HG03571 (cell line): ENCODE measurements at regions not wholly inside any gene's neighbourhood (a gene's known extent, or its start where the extent isn't known, plus 50 kb on each side); places are given as distances from the start of the nearest gene placed in this dataset.
"Not testable (repeated sequence)": the region's sequence is repeated elsewhere in the genome, so short reads cannot be mapped to it uniquely, and the experiment has no call there.

Experiments used
- ATAC-seq: cut with Tn5 transposase; IDR thresholded peaks from one replicate; pipeline ENCODE4 v1.9.1; 2021; ENCODE audit not compliant: unreplicated experiment

DNA sequence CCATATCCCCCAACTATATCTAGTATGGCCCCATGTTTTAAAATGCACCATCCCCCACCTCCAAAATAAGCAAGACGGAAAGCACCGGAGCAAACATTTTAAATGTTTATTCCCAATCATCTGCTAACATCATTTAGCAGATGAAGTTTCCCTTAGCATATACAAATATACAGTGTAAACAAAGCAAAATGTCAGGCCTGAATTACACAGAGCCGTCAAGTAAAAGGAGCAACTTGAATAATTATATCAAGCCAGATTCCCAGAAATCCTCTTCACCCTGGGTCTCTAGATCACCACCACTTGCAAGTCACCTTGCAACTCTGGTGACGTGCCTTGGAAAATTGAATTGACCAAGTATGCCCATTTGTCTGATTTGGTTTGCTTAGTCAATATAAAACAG lies 91.6 kb upstream of the COL1A2 start:
- no peak for ATAC-seq

DNA sequence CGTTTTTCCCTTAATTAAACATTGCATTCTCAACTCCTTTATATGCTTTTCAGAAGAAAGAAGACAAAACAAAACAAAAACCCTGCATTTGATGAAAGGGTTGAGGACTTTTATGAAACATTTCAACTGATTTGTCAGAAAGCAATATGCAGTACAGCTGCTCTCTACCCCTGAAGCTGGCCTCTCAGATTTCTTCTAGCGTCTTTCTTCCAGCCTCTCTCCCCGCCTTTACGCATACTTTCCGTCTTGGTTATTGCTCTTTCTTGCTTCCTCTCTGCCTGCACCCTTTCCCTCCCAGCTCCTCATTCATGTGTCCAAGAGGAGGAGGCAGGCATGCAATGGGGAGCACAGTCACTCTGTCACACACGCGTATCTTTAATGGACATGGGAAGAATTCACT lies 91.0 kb upstream of the COL1A2 start:
- no peak for ATAC-seq

DNA sequence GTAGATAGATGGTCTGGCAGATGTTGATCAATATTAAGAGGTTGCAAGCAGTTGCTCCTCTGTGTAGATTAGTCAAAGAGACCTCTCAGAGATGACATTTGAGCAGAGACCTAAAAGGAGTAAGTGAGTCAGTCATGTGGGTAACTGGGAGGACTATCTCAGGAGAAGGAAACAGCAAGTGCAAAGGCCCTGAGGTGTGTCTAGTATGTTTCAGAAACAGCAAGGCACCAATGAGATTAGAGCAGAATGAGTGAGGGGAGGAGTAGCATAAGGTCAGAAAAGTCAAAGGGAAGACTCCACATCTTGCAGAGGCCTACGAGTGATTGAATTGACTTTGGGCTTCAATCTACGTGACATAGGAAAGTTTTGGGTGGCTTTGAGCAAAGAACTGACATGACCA lies 89.8 kb upstream of the COL1A2 start:
- ATAC-seq, result no peak

DNA sequence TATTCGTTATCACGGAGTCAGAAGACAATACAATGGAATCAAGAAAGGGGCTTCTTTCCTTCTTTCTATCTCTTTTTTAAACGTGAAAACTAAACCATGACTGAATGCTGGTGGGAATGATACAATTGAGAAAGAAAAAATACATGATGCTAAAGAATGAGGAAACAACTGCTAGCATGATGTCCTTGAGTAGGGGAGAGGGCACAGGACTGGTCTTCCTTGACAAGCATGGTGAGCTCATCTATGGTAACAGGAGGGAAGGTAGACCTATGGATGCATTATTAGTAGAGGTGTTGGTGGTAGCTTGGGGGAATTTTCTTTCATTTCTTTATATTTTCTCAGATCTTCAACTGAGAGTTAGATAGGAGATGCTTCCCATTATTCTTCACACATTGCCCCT lies 88.9 kb upstream of the COL1A2 start:
- ATAC-seq, result no peak

DNA sequence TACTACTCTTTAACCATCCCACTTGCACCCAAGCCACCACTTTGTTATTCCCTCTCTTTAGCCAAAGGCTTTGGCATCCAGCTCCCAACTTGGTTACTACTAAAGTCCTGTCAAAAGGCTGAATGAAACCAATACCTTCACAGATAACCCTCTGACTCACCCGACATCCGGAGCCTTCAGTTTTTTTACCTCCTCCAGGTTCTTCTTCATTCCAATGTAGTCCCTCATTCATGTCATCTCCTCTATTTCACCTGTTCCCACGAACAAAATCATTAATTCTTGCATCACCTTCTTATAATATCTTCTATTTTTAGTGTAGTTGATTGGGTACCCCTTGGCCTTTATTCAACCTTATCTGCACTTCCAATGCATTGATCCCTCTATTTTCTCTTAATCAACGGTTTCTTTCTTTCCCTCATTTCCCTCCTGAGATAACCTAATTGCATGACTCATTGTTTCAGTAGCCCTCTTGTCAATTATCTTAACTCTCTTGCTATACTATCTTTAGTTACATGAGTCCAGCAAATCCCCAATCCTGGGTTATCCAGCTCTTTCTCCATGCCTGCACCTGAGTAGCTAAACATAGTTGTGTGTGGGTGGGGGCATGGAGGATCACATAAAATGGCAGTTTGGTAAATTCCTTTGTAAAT lies 87.2 kb upstream of the COL1A2 start:
- ATAC-seq, result no peak

DNA sequence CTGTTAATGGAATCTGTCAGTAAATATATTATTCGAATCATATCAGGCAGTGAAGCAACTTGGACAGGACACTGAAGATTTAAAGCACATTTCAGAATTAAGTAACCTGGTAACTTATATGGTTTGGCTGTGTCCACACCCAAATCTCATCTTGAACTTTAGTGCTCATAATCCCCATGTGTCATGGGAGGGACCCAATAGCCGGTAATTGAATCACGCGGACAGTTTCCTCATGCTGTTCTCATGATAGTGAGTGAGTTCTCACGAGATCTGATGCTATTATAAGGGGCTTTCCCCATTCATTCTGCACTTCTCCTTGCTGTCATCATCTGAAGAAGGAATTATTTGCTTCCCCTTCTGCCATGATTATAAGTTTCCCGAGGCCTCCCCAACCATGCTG lies 83.2 kb upstream of the COL1A2 start:
- no peak for ATAC-seq

DNA sequence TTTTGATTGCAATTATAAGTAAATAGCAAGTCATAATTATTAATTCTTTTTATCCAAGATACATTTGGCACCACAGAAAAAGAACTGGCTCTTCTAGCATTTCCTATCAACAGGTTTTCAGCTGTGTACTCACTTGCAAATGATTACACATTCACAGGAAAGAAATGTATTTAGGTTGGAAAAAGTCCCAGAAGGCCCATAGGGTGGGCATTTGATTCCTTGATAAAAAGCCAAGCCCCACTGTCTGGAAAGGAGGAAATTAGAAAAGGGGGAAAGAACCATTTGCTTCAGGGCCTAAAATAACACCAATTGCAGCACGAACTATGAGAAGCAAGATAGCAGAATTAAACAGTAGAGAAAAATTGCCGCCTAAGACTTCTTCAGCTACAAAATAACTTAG lies 80.8 kb upstream of the COL1A2 start:
- ATAC-seq, result no peak

DNA sequence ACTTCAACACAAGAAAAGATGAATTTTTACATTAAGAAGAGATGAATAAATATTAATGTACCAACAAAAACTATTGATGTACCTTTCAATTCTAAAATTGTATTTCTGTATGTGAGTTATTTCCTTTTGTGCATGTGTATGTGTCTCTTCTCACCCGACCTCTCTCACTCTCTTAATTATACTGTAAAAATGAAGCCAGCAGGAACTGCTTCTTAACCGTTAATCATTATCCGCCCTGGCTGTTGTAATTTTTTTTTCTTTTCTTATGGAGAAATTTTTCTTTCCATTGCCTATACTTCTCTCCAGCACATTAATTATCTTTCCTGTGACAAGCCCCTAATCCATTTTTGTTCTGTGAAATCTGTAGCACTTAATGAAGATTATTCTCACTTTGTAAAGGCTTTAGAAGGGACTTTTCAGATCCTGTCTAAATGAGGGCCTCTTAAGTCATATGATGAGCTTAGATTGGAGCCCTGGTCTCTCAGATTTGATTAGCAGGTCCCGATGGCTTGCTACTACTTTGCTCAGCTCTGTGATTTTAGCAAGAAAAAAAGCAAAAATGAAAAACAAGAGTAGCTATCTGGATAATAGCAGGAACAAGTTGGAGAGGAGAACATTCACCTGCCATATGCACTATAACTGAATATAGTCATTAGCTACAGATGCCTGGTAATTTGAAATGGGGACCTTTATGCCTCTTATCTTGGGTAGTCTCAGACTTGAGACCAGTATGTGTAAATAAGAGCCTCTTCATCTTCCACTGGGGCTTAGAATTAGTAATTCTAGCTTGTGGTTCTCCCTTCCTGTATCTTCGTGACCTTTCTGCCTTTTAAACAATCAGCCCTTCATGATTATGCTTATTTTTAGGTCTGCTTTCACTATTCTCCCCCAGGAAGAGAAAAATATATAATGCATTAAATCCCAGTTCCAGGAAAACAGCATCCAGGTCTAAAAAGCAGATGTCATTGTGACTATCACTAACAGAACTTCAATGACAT lies 80.0 kb upstream of the COL1A2 start:
- no peak for ATAC-seq

DNA sequence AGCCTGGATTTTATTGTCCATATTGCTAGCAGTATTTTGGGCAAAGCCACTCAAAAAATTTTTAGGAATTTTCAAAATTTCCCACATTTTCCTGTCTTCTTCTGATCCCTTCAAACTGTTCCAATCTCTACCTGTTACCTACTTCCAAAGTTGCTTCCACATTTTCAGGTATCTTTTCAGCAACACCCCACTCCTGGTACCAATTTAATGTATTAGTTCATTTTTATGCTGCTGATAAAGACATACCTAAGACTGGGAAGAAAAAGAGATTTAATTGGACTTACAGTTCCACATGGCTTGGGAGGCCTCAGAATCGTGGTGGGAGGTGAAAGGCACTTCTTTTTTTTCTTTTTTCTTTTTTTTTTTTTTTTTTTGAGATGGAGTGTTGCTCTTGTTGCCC lies 73.6 kb upstream of the COL1A2 start:
- ATAC-seq, result not testable (repeated sequence)

DNA sequence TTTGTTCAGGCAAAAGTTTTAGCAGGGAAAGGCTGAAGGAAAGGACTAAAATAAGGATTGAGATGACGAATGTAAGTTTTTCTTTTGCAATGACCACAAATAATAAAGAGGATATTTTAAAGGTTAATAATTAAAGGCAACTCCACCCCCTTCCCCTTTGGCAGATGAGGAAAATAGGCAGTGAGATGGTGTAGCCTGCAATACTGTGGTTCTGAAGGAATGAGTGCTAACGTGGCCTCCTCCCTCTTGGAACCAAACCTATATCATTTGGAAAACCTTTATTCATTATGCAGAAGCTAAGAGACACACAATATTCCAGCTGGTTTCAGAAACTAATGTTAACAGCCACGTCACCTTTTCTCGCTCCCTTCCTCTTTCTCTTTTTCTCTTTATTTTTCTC lies 70.9 kb upstream of the COL1A2 start:
- ATAC-seq, result no peak

DNA sequence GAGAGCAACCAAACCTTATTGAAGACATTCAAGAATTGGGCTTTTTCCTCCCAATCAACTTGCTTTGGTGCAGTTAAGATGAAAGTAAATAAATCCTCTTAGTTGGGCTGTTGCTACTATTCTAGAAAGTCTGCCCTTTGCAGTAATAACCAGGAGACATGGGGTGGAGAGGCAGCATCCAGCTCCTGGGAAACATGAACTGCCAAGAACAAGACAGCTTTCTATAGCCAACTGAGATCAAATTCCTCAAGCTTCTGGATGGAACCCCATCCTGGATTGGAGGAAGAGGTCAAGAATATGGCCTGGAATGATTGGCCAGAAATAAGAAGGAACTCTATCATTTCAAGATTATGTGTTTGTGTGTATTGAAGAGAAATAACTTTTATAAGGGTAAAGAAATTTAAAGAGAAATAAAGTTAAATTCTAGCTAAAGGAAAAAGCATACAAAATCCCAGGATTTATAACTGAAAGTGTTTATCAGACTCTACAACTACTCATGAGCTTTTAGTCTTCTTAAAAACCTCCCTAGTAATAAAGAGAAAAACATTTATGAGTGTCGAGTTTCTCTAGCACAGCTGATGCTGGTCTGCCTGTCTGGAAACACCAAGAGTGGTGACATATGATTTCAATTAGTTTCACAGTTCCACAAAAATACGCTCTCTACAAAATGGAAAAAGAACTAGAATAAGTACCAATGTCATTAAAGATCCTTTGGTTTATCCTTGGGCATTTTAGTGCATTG lies 70.1 kb upstream of the COL1A2 start:
- no peak for ATAC-seq

DNA sequence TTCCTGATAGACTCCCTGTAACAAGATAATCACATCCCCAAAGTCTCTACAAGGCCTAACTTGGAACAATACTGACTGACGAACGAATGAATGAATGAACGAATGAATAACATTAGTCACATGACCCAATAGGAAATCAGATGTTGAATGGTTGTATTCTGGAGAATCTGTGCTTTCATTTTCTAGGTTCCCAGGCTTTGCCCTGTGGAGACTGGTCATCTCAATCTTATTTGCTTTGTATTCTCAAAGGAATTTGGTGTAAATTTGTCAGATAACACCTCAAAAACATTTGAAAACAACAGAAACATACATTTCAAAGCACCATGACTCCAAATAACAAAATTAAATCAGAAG lies 69.6 kb upstream of the COL1A2 start:
- ATAC-seq, result no peak

DNA sequence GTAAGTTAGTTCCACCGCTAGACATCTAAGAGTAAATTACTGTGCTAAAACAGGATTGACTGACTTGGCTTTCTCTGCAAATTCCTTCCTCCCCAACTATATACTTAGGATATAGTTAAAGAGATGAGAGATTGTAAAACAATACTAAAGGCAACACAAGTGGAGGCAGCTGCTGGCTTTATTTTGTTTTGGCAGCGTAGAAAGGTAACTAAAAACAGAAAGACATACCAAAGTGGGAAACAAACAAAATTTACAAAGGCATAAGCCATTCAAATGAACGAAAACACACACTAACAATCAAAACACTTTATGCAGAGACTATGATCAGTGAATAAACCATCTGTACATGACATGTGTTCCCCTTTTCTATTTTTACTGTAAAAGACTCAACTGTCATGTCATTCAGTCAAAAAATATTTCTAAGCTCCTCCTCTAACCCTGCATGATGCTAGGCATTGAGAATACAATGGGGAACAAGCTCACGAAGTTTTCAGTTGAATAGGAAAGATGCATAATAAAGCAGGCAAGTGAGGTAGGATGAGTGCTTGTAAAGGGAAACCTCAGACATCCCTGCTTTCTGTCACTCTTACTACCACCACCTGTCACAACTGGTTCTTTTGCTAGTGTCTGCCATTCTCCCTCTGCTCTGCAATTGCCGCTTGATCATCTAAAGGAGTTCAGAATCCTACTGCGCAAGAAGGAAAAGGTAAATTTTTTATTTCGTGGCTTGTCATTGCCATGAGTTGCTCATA lies 64.2 kb upstream of the COL1A2 start:
- no peak for ATAC-seq

DNA sequence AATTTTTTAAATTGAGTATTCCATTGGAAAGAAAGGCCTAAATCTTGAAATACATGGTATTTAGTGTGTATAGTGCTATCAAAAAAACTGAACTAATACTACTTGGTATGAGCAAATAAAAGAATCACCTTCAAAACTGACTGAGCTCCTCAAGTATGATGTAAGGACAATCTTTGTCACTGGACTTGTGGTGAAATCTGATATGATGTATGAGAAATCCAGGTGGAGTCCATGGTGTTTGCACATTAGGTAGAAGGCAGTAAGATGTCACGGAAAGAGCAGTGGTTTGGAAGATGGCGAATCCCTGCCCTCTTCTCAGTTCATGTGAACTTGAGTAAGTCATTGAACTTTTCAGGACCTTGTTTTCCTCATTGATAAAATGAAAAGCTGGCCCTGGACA lies 62.1 kb upstream of the COL1A2 start:
- ATAC-seq, result no peak

DNA sequence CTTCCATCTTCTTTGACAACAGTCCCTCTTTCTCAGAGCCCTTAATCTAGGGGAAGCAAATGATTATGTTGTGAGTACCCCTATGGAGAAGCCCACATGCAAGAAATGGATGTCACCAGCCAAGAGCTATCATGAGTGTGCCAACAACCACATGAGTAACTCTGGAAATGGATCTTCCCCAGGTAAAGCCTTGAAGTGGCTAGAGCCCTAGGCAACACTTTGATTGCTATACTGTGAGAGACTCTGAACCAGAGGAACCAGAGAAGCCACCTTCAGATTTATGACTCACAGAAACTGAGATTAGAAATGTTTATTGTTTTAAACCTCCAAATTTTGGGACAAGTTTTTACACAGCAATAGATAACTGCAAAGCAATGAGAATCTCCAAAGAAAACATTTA lies 60.9 kb upstream of the COL1A2 start:
- no peak for ATAC-seq

DNA sequence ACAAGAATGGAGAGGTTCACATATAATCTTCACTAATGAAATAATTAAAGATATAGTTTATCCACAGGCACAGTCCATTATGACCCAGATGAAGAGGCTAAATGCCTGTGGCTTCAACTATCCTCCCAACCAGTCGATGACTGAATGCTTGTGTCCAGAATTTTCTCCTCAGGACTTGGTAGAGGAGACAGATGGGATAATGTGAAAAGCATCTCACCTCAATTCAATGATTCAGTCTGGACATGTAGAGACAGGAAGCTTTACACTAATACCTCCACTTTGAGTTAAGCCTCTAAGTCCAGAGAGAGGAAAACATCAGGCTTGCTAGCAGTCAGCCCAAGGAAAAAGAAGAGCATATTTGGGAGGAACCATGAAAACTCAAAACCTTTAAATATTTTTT lies 59.1 kb upstream of the COL1A2 start:
- ATAC-seq, result no peak

DNA sequence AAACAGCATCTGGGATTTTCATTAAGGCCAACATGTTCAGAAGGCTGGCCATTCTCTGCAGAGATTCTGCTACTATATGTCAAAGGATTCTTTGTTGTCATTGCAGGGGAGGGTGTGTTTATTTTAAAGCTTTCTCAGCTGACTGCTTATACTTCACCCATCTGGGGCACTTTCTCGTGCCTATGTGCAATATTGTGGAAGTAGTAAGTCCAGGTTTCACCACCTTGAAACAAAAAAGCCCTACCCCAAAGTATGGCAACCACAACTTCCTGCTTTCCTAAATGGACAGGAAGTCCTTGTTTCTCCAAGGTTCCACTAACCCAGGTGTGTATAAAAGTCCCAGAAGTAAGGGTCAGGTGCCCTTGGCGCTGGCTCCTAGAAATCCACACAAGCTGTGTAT lies 58.7 kb upstream of the COL1A2 start:
- ATAC-seq, result no peak

DNA sequence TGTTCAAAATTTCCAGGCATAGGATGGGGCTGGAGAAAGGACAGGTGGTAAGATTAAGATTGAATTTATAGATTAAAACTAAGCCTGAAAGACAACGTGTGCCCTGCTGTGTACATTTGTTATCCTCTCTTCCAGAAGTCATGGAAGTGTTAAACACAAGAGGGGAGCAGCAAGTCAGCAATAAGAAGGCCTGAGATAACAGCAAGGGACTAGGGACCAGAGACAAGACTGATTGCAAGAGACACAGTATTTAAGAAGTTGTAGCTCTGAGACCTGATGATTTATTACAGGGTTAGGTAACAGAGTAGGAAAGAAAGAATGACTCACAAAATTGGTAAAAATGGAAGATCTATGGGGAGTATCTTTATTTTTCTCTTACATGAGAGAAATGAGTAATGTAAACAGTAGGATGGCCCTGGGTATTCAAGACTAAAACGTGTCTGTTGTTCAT lies 55.7 kb upstream of the COL1A2 start:
- no peak for ATAC-seq

DNA sequence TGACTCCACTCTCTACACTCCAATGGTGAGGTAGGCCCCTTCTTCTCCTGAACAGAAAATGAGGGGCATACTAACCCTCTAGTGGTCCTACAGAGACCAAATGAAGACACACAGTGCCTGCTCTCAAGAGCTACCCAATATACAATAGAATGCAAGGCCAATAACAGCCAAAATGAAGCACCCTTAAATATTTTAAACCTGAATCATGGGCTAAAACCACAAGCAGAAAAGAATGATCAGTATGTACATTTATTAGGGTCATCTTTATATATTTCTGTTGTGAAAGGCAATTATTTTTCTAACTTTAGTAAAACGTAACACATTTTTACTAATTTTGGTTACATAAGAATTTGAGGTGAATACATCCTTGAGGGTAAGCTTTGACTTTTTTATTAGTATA lies 49.9 kb upstream of the COL1A2 start:
- no peak for ATAC-seq
